ENCODE measurements at regions not wholly inside any gene's neighbourhood (a gene's known extent, or its start where the extent isn't known, plus 50 kb on each side); places are given as distances from the start of the nearest gene placed in this dataset.

- DNase-seq (ENCODE audit: low read depth): no peak
- no peak overlapping the region for H3K4me3 ChIP-seq (ENCODE audit: low read depth, low read length)
- TF ChIP-seq CTCF (conservative IDR thresholded peaks at IDR 0.05; ENCODE audit: low read depth, low read length): no peak
These were observed 402.8 kb downstream of the MATN1 start for GRCh38 chr1:30320581-30320890.

GRCh38 chr1:30319765-30320580, 403.4 kb downstream of the MATN1 start:
- H3K4me3 ChIP-seq (ENCODE audit: low read depth, low read length): no peak overlapping the region
- no peak for DNase-seq (ENCODE audit: low read depth)
- TF ChIP-seq CTCF (conservative IDR thresholded peaks at IDR 0.05; ENCODE audit: low read depth, low read length): no peak

- DNase-seq (ENCODE audit: low read depth): no peak
- no peak overlapping the region for H3K4me3 ChIP-seq (ENCODE audit: low read depth, low read length)
- no peak for TF ChIP-seq CTCF (conservative IDR thresholded peaks at IDR 0.05; ENCODE audit: low read depth, low read length)
These were observed 404.3 kb downstream of the MATN1 start for GRCh38 chr1:30318864-30319718.

GRCh38 chr1:30318413-30318812, 405.0 kb downstream of the MATN1 start:
- TF ChIP-seq CTCF (conservative IDR thresholded peaks at IDR 0.05; ENCODE audit: low read depth, low read length): no peak
- H3K4me3 ChIP-seq (ENCODE audit: low read depth, low read length): no peak overlapping the region
- DNase-seq (ENCODE audit: low read depth): no peak

GRCh38 chr1:30317921-30318320, 405.5 kb downstream of the MATN1 start:
- H3K4me3 ChIP-seq (ENCODE audit: low read depth, low read length): no peak overlapping the region
- no peak for DNase-seq (ENCODE audit: low read depth)
- TF ChIP-seq CTCF (conservative IDR thresholded peaks at IDR 0.05; ENCODE audit: low read depth, low read length): no peak

GRCh38 chr1:30316056-30316455, 407.3 kb downstream of the MATN1 start:
- no peak for TF ChIP-seq CTCF (conservative IDR thresholded peaks at IDR 0.05; ENCODE audit: low read depth, low read length)
- DNase-seq (ENCODE audit: low read depth): no peak
- no peak overlapping the region for H3K4me3 ChIP-seq (ENCODE audit: low read depth, low read length)

All from epithelial cell of proximal tubule (primary cell).